Effector memory CD4-positive, alpha-beta T cell (primary cell): ENCODE measurements at regions not wholly inside any gene's neighbourhood (a gene's known extent, or its start where the extent isn't known, plus 50 kb on each side); places are given as distances from the start of the nearest gene placed in this dataset.

Experiments used
- DNase-seq, 3 donors: peaks; one replicate each; pipeline ENCODE4 v3.0.0-alpha.2; 2020
- H3K27ac ChIP-seq: 2 replicates; pipeline ENCODE4 v1.7.0; 2013; ENCODE audit warnings: mild to moderate bottlenecking, low read length, moderate library complexity; ENCODE audit not compliant: insufficient read depth, poor library complexity, severe bottlenecking
- H3K27me3 ChIP-seq: replicated peaks from 2 replicates; pipeline ENCODE4 v1.7.0; 2013; ENCODE audit warnings: mild to moderate bottlenecking, low read length; ENCODE audit not compliant: insufficient read depth, control insufficient read depth, poor library complexity, severe bottlenecking
- H3K36me3 ChIP-seq: 2 replicates; pipeline ENCODE4 v1.7.0; 2013; ENCODE audit warnings: mild to moderate bottlenecking, low read length, moderate library complexity; ENCODE audit not compliant: control insufficient read depth, insufficient read depth
- H3K4me1 ChIP-seq: 2 replicates; pipeline ENCODE4 v1.7.0; 2013; ENCODE audit warnings: low read length, mild to moderate bottlenecking; ENCODE audit not compliant: control insufficient read depth, insufficient read depth, poor library complexity, severe bottlenecking
- H3K4me3 ChIP-seq: 2 replicates; pipeline ENCODE4 v1.7.0; 2013; ENCODE audit warnings: low read length, low read depth, mild to moderate bottlenecking; ENCODE audit not compliant: insufficient read depth, poor library complexity, severe bottlenecking
- H3K9me3 ChIP-seq: 2 replicates; pipeline ENCODE4 v1.7.0; 2013; ENCODE audit warnings: mild to moderate bottlenecking, low read length, moderate library complexity; ENCODE audit not compliant: control insufficient read depth

GRCh38 chr1:38760562-38760961 is 99.0 kb downstream of the RRAGC start:
- H3K4me1 ChIP-seq = no peaks in the 10 kb centered on the region
- no peak overlapping the region for H3K27ac ChIP-seq
- no peak for DNase-seq
- no peak overlapping the region for H3K4me3 ChIP-seq
- H3K9me3 ChIP-seq = no peaks in the 10 kb centered on the region
- no peaks in the 10 kb centered on the region for H3K36me3 ChIP-seq
- H3K27me3 ChIP-seq = no peaks in the 10 kb centered on the region

GRCh38 chr1:38758820-38759219 is 100.8 kb downstream of the RRAGC start:
- Histone ChIP-seq H3K27ac (no peak overlapping the region), H3K4me1 (no peaks in the 10 kb centered on the region), H3K36me3 (no peaks in the 10 kb centered on the region), H3K27me3 (no peaks in the 10 kb centered on the region), H3K9me3 (no peaks in the 10 kb centered on the region), H3K4me3 (no peak overlapping the region)
- no peak for DNase-seq

GRCh38 chr1:38746941-38747600 is 112.5 kb downstream of the RRAGC start:
- Histone ChIP-seq H3K36me3 (no peaks in the 10 kb centered on the region), H3K27ac (no peak overlapping the region), H3K4me1 (no peaks in the 10 kb centered on the region), H3K27me3 (no peaks in the 10 kb centered on the region), H3K9me3 (no peaks in the 10 kb centered on the region), H3K4me3 (no peak overlapping the region)
- DNase-seq = no peak

GRCh38 chr1:38746402-38746935 is 113.1 kb downstream of the RRAGC start:
- H3K36me3 ChIP-seq = no peaks in the 10 kb centered on the region
- no peaks in the 10 kb centered on the region for H3K4me1 ChIP-seq
- no peak overlapping the region for H3K4me3 ChIP-seq
- no peaks in the 10 kb centered on the region for H3K9me3 ChIP-seq
- no peak for DNase-seq
- no peak overlapping the region for H3K27ac ChIP-seq
- no peaks in the 10 kb centered on the region for H3K27me3 ChIP-seq

GRCh38 chr1:38745476-38746401 is 113.8 kb downstream of the RRAGC start:
- H3K9me3 ChIP-seq = no peaks in the 10 kb centered on the region
- no peaks in the 10 kb centered on the region for H3K4me1 ChIP-seq
- no peaks in the 10 kb centered on the region for H3K36me3 ChIP-seq
- no peak overlapping the region for H3K4me3 ChIP-seq
- no peak for DNase-seq
- H3K27me3 ChIP-seq = no peaks in the 10 kb centered on the region
- H3K27ac ChIP-seq = no peak overlapping the region

GRCh38 chr1:38744452-38745350 is 114.9 kb downstream of the RRAGC start:
- H3K27ac ChIP-seq = no peak overlapping the region
- H3K36me3 ChIP-seq = no peaks in the 10 kb centered on the region
- no peak overlapping the region for H3K4me3 ChIP-seq
- no peaks in the 10 kb centered on the region for H3K27me3 ChIP-seq
- no peak for DNase-seq
- no peaks in the 10 kb centered on the region for H3K4me1 ChIP-seq
- H3K9me3 ChIP-seq = no peaks in the 10 kb centered on the region

GRCh38 chr1:38743184-38743583 is 116.4 kb downstream of the RRAGC start:
- no peaks in the 10 kb centered on the region for H3K36me3 ChIP-seq
- H3K4me1 ChIP-seq = no peaks in the 10 kb centered on the region
- H3K9me3 ChIP-seq = no peaks in the 10 kb centered on the region
- H3K27me3 ChIP-seq = no peaks in the 10 kb centered on the region
- no peak overlapping the region for H3K27ac ChIP-seq
- no peak for DNase-seq
- no peak overlapping the region for H3K4me3 ChIP-seq

GRCh38 chr1:38741341-38741740 is 118.2 kb downstream of the RRAGC start:
- Histone ChIP-seq H3K9me3 (no peaks in the 10 kb centered on the region), H3K27ac (no peak overlapping the region), H3K4me3 (no peak overlapping the region), H3K4me1 (no peaks in the 10 kb centered on the region), H3K27me3 (no peaks in the 10 kb centered on the region), H3K36me3 (no peaks in the 10 kb centered on the region)
- no peak for DNase-seq

GRCh38 chr1:38740487-38740886 is 119.1 kb downstream of the RRAGC start:
- no peaks in the 10 kb centered on the region for H3K4me1 ChIP-seq

More at GRCh38 chr1:38740487-38740886, 119.1 kb downstream of the RRAGC start:
- Histone ChIP-seq H3K9me3 (no peaks in the 10 kb centered on the region), H3K27me3 (no peaks in the 10 kb centered on the region), H3K4me3 (no peak overlapping the region), H3K27ac (no peak overlapping the region), H3K36me3 (no peaks in the 10 kb centered on the region)
- DNase-seq = no peak
